Kidney capillary endothelial cell (primary cell): ENCODE measurements at regions not wholly inside any gene's neighbourhood (a gene's known extent, or its start where the extent isn't known, plus 50 kb on each side); places are given as distances from the start of the nearest gene placed in this dataset.
A peak's percentile ranks its signal among the peaks of the same experiment; 100 is the strongest.

Experiments used
- DNase-seq: peaks from one replicate; pipeline ENCODE4 v3.0.0-alpha.2; 2018; ENCODE audit warnings: low spot score

DNA sequence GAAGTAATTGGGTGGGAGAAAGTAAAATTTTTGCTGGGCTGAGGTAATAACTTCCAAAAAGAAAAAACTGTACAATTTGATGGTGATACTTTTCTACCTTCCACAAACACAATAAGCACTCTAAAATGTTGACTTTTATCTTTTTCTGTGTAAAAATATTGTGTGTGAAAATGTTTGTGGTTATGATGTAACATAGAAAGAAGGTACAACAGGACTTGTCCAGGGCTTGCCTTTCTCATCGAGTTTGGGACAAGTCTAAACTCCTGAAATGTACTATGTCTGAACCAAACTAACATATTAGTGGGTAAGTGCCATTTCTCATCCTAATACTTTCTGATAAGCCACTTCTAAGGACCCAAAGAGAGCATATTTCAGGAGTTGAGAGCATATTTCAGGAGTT, 174.2 kb upstream of the PDGFD start:
- no peak for DNase-seq

DNA sequence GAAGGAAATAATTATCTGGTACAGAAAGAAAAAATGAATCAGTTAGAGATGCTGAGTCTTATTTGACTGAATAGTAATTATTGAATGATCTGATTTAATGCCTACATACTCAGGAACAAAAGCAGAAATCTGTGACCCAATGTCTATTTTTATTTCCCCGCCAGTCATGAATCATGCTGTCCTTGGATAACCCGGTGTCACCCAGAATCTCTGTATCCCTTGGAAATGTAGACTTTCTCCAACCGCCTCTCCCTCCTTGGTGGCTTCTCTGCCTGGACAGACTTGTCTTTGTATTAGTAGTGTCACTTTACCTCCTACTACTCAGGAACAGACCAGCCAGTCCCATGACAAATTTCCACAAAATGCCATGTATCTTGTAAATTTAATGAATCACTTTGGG, 173.3 kb upstream of the PDGFD start:
- no peak for DNase-seq

DNA sequence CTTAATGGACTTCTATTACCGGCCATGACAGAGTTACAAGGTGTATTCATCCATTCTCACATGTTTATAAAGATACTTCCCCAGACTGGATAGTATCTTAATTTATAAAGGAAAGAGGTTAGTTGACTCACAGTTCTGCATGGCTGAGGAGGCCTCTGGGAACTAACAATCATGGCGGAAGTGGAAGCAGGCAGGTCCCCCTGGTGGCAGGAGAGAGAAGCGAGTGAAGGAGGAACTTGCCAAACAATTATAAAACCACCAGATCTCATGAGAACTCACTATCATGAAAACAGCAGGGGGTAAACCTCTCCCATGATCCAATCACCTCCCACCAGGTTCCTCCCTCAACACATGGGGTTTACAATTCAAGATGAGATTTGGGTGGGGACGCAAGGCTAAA, 170.0 kb upstream of the PDGFD start:
- no peak for DNase-seq

DNA sequence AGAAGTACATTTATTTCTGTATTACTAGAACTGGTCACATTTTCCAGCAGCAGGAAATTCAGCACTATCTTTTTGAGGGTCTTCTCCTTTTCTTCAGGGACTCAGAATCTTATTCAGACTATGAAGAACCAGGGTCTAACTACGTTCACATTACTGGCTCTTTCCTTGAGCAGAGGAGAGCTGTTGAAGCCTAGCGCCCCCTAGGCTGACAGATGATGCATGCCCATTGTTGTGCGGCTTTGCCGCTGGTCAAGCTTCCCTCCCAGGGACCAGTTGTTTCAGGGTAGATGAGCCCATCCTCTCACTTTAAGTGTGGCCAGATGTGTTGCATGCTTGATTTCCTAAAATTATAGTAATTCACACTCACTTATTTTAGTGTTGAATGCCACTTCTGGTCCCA, 168.2 kb upstream of the PDGFD start:
- no peak for DNase-seq

DNA sequence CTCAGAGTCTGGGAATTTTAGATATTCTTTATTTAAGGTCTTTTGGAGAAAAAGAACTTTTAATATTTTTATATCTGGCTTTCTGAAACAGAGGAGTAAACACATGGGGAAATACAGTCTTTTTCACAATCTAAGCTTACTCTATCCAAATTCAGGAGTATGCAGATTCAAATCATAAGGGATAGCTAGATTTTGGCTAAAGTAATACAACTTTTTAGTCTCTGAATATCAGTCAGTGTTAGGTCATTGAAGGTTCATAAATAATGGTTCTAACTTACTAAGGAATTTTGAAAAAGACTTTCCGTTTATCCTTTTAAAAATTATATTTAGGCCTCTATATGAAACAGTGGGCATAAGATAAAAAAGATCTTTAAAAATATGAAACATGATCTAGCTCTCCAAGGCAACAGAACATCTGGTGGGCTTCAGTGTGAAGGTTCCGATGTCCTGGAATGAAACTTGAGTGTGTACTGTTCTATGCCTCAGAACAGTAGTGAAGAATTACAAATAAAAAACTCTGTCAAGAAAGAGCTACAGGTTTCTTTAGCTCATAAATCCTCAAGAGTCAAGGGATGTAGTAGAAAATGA, 165.2 kb upstream of the PDGFD start:
- DNase-seq = no peak

DNA sequence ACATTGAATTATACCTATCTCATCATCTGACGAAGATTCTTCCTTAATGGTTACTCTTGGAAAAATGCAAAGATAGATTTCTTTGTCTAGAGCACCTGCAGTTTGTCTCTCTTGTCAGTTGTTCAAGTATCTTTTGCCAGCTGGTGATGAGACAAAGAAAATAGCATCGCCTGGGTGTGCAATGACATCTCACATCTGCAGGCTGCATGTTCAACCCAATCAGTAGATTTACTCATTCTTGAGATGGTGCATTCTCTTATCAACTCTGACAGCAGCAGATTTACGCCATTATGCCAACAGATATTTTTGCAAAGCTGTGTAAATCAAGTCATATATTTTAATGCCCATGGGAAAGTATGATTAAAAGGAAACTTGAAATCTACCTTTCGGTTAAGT, 164.6 kb upstream of the PDGFD start:
- no peak for DNase-seq

DNA sequence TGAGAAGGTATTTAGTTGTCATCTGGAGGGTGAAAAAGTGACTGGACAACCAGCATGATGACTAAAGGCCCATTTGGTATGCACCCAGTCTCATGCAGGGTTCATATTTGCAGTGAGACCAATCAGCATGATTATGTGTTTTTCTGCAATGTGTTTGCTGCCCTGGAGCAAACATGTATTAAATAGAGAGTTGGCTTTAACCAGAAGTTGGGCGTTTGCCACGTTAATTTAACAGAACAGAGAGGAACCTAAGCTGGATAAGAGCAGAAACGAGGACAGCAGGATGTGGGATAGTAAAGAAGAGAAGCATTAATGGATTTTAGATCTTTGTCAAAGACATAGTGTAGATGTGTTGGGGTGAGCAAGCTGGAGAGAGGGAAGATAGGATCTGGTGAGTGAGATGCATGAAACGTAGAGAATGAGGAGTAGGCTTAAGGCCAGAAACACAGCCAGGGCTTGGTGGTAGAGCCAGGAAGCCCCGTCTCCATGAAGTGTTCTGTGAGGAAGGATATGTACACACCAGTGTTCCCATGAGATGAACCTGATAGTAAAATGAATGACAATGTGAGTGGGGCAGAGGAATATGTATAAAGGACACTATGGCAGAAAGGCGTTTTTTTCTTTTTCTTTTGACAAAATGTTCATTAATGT, 164.0 kb upstream of the PDGFD start:
- DNase-seq = no peak

DNA sequence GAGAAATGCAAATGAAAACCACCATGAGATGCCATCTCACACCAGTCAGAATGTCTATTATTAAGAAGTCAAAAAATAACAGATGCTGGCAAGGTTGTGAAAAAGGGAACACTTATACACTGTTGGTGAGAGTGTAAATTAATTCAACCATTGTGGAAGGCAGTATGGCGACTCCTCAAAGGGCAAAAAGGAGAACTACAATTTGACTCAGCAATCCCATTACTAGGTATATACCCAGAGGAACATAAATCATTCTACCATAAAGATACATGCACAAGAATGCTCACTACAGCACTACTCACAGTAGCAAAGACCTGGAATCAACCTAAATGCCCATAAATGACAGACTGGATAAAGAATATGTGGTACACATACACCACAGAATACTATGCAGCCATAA, 161.1 kb upstream of the PDGFD start:
- DNase-seq = no peak

DNA sequence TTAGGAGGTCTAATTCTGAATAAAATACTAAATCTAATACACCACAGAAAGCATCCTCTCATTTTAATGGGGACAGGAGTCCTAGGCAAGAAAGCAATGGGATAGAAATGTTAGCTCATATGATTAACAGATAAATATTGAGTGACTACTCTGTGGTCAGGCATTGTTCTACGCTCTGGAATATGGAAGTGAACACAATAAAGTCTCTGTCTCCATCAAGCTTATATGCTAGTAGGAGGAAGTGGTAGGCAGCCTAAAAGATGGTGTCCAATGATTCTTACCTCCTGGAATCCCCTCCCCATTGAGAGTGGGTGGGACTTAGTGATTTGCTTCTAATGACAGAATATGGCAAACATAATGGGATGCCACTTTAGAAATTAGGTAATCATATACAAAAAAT, 160.3 kb upstream of the PDGFD start:
- no peak for DNase-seq

DNA sequence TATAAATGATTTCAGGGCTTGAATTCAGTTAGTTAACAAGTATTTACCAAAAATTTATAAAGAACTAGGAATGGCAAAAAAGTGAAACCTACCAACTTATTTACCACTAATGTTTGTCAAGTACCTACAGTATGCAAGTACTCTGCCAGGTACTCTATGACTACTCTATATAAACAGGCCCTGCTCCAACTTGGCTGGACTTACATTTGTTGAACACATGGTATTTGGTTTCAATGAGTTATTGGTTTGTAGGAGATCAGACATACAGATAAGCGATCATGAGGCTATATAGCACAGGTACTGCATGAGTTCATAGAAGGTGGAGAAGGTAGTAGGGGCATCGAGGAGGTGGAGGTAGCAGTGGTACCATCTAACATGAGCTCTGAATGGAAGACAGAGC, 159.9 kb upstream of the PDGFD start:
- DNase-seq = no peak

DNA sequence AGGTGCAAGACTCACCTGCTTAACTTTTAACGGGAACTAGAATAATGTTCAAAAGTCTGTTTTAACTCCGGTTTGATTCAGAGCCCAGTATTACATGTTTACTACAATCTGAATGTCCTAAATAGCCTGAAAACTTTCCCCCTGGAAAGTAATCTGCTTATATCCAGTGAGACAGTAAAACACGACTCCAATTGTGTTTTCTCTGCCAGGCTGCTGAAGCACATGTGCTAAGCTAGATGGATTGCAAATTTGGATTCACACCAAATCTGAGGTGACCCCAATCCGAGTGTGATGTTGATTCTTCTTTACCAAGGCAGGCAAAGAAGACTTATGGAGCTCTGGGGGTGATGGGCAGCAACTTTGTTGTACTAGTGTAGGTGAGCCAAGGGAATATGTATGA, 158.7 kb upstream of the PDGFD start:
- no peak for DNase-seq

DNA sequence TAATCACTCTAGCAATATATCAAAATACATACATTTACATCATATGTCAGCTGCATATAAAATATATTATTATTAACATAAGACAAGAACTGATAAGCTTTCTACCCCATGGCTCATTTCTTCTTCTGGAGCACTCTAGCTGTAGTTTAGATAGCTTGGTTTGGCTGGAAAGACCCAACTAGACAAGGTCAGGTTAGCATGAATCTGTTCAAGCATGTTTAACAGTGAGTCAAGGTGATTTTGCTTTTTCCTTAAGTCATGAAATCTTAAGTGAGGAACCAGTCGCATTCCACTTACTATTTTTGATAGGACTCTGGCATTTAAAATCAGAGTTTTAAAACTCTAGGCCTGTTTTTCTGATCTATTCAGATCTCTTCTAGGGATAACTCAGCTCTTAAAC, 157.0 kb upstream of the PDGFD start:
- no peak for DNase-seq

DNA sequence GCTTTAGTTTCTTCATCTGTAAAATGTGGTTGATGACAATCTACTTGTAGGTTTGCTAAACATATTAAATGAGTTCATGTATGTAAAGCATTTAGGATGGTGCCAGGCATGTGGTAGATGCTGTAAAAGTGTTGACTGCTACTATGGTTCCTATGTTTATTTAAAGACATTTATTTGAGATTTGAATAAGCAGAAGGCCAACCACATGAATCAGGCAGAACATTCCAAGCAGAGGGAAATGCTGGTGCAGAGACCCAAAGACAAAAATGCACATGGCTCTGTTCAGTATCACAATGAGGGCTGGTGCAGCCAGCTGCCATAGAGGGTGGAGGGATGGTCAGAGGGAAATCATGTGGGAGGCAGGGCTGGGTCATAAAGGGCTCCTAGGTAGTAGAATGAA, 156.2 kb upstream of the PDGFD start:
- DNase-seq = no peak

DNA sequence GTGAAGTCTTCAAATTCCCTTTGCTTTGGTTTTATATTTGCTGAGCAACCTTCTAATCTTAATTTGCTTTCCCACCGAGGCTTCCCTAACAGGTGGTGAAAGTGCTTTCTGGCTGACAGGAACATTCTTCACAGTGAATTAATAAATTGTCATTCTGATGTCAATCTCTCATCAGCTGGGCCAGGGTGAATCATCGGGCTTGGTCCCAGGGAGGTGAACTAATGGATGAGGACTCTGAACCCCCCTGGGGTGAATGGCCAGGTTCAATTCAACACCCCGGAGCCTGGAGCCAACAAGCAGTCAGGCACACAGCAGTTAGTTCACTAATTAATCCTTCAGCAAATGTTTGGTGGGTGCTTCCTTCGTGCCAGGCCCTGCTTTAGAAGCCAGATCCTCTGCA, 155.4 kb upstream of the PDGFD start:
- no peak for DNase-seq

DNA sequence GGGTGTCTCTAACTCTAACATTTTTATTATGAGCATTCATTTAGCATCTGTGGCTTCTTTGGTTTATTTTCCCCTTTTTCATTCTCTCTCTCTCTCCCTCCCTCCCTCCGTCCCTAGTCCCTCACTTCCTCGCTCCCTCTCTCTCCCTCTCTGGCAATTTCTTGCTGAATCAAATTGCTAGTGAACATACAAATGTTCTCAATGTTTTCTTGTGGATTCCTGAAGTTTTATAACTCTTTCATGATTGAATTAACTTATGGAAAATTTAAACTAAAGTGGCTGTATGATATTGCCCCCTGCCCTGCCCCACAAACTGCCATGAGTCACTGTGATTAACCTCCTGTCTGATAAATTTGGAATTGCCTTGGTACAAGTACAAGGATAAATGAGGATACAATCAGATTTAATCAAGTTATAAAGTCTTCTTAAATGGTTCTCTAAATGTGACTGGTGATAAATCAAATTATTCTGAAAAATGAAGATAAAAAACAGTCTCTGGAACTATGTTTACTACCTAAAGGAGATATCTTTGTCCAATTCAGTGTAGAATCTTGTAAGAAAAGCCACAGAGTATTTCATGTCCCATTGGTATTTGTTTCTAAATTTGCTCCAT, 143.0 kb upstream of the PDGFD start:
- DNase-seq = no peak

DNA sequence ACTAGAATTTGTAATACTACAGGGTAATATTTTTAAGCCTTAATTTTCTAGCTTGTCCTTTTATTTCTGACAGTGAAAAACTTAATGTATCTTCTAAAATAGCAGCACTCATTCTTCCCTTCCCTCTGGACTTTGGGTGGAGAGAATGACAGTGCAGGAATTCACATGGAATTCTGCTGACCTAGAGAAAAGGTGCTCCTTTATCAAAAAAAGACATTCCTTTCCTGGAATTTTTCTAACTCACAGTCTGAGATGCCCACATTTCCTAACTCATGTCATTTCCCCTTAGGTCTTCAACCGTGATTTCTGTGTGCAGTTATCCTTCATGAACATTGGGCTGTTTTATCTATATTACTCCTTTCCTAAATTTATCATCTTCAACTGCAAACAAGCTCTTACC, 137.8 kb upstream of the PDGFD start:
- DNase-seq = no peak

DNA sequence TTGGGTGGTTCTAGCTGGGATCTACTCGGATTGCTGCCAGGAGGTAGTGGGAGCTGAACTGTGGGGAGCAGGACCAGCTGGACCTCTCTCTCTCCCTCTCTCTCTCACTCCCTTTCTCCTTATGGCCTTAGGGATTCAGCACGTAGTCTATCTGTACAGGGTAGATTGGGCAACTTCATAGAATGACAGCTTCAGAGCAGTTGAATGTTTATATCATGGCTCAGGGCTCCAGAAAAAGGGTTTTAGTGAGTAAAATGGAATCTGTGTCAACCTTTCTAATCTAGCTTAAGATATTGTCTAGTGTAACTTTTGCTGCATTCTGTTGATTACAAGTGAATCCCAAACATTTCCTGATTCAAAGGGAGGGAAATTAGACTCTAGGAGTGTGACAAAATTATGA, 127.7 kb upstream of the PDGFD start:
- DNase-seq = no peak

DNA sequence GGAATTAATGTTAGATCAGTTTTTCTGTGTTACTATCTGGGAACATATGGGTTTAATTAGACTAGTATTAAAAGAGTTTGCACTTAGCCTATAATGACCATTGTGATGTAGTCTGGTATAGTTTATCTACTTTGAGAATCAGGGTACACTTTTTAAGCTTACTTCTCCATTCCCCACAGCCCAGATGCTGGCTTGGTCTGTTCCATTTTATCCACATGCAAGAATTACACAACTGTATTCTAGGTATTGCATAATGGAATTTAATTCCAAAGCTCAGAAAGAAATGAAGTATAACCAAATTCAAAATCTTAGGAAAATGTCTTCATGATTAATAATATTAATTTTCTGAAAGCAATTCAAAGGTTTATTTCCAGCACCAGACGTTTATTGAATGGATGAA, 122.2 kb upstream of the PDGFD start:
- DNase-seq = no peak

DNA sequence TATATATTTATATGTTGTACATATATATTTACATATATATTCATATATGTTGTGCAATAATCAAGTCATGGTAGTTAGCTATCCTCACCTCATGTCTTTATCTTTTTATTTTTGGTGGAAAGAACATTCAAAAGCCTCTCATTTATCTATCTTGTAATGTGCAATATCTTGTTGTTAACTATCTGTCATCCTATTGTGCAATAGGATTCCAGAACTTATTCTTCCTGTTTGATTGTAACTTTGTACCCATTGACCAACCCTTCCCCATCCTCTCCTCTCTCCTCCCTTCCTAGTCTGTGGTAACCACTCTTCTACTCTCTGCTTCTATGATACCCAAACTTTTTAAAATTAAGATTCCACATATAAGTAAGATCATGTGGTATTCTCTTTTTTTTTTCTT, 115.6 kb upstream of the PDGFD start:
- no peak for DNase-seq

DNA sequence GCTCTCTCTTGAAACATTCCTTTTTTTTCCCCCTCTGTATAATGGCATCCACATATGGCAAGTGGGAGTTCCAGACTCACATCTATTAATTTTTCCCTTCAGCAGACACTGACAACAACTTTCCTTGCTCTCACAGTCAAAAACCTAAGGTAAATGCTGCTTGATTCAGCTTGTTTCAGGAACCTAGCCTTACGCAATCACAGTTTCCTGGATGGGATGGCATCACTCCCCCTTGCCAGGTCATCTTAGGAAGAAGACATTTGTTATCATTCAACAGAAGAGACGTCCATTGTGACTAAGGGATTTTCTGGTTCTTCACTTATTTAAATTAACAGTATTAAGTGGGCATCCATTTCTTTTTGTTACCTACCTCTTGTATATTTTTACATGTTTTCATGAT, 112.0 kb upstream of the PDGFD start:
- DNase-seq = no peak

DNA sequence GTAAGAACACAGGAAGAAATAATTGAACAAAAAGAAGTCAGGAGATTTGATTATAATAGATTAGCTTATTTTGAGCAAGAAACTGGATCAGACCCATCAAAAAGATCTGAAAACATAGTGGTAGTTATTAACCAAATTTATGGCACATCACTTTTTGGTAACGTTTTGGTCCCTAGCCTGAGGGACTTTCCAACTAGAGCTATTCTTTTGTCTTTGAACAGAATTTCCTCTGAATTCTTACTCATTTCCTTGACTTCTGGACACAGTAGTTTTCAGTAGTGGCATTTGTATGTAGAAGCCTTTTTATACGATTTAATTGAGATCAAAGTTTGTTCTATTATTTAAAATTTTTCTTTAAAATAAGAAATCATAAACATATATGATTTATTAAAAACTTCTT, 96.5 kb upstream of the PDGFD start:
- peak; percentile 27 for DNase-seq

DNA sequence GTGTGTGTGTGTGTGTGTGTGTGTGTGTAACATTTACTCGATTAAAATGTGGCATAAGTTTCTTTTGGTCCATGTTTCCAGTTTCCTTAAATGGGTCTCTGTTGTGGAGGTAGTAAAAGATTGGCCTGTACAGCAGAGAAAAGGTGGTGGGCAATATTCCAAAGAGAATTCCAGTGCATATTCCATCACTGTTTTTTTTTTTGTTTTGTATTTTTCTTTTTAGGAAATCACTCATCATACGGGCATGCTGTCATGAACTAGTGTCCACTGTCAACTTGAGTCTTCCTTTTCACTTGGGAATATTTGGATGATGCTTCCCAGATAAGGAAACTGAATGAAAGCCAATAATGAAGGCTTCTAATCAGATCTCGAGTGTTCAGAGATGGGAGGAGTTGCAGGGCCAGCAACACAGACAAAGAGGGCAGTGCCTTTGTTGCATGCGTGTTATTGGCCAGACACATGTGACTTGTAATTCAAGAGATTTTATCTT, 95.2 kb upstream of the PDGFD start:
- no peak for DNase-seq

DNA sequence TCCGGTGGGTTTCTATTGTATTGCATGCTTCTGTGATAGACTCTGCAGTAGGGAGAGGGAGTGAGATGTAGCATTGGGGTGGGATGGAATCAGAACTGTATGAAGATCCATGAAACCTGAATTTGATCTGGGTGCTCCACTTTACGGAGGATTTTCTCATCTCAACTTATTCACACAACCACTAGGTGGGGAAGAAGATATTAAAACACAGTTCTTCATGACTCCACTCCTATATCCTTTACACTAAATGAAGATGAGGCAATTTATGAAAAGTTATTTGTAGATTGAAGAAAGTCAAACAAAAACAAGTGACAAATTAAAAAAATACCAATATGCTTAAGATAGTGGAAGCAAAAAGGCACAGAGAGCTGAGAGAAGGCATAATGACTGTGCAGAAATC, 92.6 kb upstream of the PDGFD start:
- no peak for DNase-seq

DNA sequence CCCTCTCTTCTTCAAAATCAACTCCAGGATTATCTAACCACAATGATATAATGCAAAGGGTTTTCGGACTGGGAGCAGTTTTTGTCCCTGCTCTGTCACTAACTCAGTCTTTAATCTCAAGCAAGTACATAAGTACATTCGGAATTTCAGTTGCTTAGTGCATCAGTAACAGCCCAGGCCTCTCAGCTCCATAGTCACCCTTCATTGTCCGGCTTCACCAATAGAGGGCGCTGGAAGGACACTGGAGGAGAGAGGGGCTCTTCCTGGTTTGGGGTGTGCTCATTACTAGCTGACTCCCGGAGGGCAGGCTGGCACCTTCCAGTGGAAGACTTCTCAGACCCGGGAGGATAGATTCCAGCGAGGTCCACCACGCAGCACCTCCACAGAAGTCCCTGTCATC, 90.4 kb upstream of the PDGFD start:
- peak; percentile 16 for DNase-seq
